Stimulated activated CD4-positive, alpha-beta T cell treated with anti-CD3 and anti-CD28 coated beads, Interleukin-1b, Interleukin-23, amount 100 ng/mL, for 24 hours (primary cell): ENCODE measurements at regions not wholly inside any gene's neighbourhood (a gene's known extent, or its start where the extent isn't known, plus 50 kb on each side); places are given as distances from the start of the nearest gene placed in this dataset.

Experiments
- DNase-seq, 4 experiments: peaks; one replicate each; pipeline ENCODE4 v3.0.0-alpha.2; 2020; ENCODE audit warnings: low read depth in 4 of 4, low spot score in 1 of 4

GRCh38 chr3:7897655-7898054, 604.0 kb upstream of the LMCD1 start:
- no peak for DNase-seq

GRCh38 chr3:7913283-7913682, 588.3 kb upstream of the LMCD1 start:
- no peak for DNase-seq

GRCh38 chr3:7915356-7915755, 586.3 kb upstream of the LMCD1 start:
- DNase-seq: no peak

GRCh38 chr3:7917443-7918151, 584.0 kb upstream of the LMCD1 start:
- peak in 2 of 4 experiments; percentile 2 for DNase-seq

- DNase-seq: no peak
Measured at GRCh38 chr3:7920211-7920610, 581.4 kb upstream of the LMCD1 start.

GRCh38 chr3:7924228-7924627, 577.4 kb upstream of the LMCD1 start:
- DNase-seq: no peak

- DNase-seq: no peak
Measured at GRCh38 chr3:7927015-7927414, 574.6 kb upstream of the LMCD1 start.

GRCh38 chr3:7927864-7928263, 573.8 kb upstream of the LMCD1 start:
- DNase-seq: no peak

- no peak for DNase-seq
Measured at GRCh38 chr3:7929319-7929889, 572.2 kb upstream of the LMCD1 start.

GRCh38 chr3:7934362-7934761, 567.3 kb upstream of the LMCD1 start:
- DNase-seq: no peak

GRCh38 chr3:7947930-7948329, 553.7 kb upstream of the LMCD1 start:
- DNase-seq: no peak

GRCh38 chr3:7950890-7951289, 550.7 kb upstream of the LMCD1 start:
- DNase-seq: no peak

GRCh38 chr3:7953449-7954014, 548.1 kb upstream of the LMCD1 start:
- no peak for DNase-seq

GRCh38 chr3:7957024-7957423, 544.6 kb upstream of the LMCD1 start:
- DNase-seq: no peak

- no peak for DNase-seq
Measured at GRCh38 chr3:7959094-7959493, 542.5 kb upstream of the LMCD1 start.

- DNase-seq: no peak
Measured at GRCh38 chr3:7960601-7961000, 541.0 kb upstream of the LMCD1 start.

GRCh38 chr3:7962301-7962700, 539.3 kb upstream of the LMCD1 start:
- no peak for DNase-seq

GRCh38 chr3:7964899-7965298, 536.7 kb upstream of the LMCD1 start:
- DNase-seq: no peak

- DNase-seq: no peak
Measured at GRCh38 chr3:7973006-7973405, 528.6 kb upstream of the LMCD1 start.

- DNase-seq: no peak
Measured at GRCh38 chr3:7977245-7978086, 524.2 kb upstream of the LMCD1 start.

- no peak for DNase-seq
Measured at GRCh38 chr3:7978087-7978422, 523.6 kb upstream of the LMCD1 start.

- DNase-seq: no peak
Measured at GRCh38 chr3:7982126-7982525, 519.5 kb upstream of the LMCD1 start.
